Activated CD8-positive, alpha-beta memory T cell treated with anti-CD3 and anti-CD28 coated beads for 36 hours (primary cell): ENCODE measurements at regions not wholly inside any gene's neighbourhood (a gene's known extent, or its start where the extent isn't known, plus 50 kb on each side); places are given as distances from the start of the nearest gene placed in this dataset.

Experiments used
- CTCF ChIA-PET: fragments of 350-600 bp; sonication (Branson Sonifier 250); formaldehyde crosslinking; loops from one replicate; lab custom pipeline; 2021; ENCODE audit warnings: antibody characterized with exemption; lab: Charles Lee
- POLR2A ChIA-PET: fragments of 350-600 bp; sonication (Branson Sonifier 250); formaldehyde crosslinking; loops from one replicate; lab custom pipeline; 2021; ENCODE audit warnings: antibody characterized with exemption; lab: Charles Lee

DNA sequence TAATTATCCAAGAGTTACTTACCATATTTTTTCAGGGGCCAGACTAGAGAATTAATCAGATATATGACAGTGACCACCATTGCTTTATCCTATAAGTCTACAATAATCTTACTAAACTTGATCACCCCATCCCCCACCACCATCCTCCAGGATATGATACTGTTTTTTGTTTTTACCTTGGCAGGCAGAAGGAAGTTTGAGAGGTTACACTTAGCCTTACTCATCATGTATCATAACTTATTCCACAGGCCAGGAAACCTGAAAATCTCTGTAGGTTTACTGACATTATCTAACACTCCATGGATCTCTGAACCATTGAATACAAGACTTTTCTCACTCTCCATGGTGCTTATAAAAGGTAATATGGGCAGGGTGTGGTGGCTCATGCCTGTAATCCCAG lies 602.7 kb downstream of the KCNJ3 start:
- POLR2A ChIA-PET, result no interaction called here
- CTCF ChIA-PET, result no interaction called here

- POLR2A ChIA-PET, result no interaction called here
- CTCF ChIA-PET, result no interaction called here
Observed at GRCh38 chr2:155298001-155298400, 599.5 kb downstream of the KCNJ3 start.

DNA sequence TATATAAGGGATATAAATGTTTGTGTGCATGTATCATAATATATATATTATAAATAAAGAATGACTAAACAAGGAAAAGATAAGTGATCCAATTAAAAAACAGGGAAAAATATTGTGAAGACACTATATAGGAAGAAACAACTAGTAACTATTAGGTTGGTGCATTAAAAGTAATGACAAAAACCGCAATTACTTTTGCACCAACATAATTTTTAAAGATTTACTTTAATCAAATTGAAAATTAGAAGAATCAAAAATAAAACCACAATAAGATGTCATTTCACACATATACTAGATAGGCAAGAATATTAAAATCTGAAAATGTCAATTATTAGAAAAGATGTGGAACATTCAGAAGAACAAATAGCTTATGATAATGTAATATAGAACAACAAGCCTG lies 595.9 kb downstream of the KCNJ3 start:
- ChIA-PET POLR2A (no interaction called here), CTCF (no interaction called here)

DNA sequence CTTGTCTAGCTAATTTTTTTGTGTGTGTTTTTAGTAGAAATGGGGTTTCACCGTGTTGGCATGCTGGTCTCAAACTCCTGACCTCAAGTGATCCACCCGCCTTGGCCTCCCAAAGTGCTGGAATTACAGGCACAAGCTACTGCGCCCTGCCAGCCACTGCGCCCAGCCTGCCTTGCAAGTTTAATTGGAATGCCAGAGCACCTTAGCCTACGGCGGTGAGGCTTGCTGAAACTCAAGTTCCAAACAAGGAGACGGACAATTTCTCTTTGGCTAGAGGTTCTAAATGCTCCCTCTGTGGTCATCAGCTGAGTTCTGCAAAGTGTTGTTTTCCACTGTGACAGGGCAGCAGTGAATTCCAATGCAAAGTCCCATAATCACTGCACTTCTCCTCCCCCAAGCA lies 583.4 kb downstream of the KCNJ3 start:
- ChIA-PET CTCF (no interaction called here), POLR2A (no interaction called here)

DNA sequence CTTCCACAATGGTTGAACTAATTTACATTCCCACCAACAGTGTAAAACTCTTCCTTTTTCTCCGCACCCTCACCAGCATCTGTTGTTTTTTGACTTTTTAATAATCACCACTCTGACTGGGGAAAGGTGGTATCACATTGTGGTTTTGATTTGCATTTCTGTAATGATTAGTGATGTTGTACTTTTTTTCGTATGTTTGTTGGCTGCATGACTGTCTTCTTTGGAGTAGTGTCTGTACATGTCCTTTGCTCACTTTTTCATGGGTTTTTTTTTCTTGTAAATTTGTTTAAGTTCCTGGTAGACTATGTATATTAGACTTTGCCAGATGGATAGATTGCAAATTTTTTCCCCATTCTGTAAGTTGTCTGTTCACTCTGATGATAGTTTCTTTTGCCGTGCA lies 574.8 kb downstream of the KCNJ3 start:
- CTCF ChIA-PET, result no interaction called here
- POLR2A ChIA-PET, result no interaction called here

DNA sequence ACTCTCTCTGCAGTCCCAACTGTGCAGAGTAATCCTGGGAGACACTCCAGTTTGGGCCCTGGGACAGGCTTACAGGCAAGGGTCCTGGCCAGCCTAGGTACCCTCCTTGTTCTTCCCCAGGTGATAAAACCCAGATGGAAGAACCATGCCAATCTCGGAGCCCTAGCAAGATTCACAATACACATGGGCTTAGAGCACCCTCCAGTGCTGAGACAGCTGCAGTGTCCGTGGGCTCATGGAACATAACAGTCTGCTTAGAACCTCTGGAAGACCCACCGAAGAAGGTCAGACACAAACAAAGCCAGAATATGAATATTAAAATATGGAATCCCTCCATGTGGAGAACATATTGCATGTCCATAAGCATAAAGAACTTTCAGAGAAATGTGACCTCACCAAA lies 568.1 kb downstream of the KCNJ3 start:
- CTCF ChIA-PET, result no interaction called here
- POLR2A ChIA-PET, result no interaction called here

GRCh38 chr2:155266109-155266508 lies 567.6 kb downstream of the KCNJ3 start:
- ChIA-PET POLR2A (no interaction called here), CTCF (no interaction called here)

DNA sequence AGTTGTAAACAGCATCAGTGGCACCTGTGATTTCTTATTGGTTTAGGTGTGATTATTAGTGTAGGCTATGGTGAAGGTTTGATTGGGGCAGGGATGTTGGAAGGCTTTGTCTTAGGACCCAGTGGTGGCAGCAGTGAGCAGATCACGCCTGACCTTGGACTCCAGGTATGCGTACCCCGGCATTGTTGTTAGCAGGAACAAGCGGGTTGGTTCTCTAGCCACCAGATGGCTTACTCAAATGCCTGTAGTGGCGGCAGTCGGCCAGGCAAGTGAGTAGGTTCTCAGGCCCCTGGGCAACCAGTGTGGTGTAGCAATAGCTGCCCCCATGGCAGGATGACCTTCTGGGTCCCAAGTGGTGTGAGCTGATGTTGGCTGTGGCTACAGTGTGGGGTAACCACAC lies 558.3 kb downstream of the KCNJ3 start:
- POLR2A ChIA-PET, result no interaction called here
- CTCF ChIA-PET, result no interaction called here

DNA sequence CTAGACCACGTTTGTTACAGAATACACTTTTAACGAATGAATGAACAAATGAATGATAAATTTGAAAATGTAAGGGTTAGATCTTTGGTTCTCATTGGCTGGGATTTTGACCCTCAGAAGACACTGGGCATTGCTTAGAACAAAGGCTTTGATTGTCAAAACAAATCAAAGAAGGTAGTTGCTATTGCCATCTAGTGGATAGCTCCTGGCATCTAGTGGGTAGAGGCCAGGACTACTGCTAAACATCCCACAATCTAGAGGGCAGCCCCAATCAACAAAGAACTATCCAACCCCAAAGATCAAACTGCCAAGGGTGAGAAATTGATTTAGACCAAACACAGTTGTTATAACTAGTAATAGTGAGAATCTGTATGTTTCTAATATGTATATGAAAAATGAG lies 552.3 kb downstream of the KCNJ3 start:
- CTCF ChIA-PET, result no interaction called here
- POLR2A ChIA-PET, result no interaction called here

DNA sequence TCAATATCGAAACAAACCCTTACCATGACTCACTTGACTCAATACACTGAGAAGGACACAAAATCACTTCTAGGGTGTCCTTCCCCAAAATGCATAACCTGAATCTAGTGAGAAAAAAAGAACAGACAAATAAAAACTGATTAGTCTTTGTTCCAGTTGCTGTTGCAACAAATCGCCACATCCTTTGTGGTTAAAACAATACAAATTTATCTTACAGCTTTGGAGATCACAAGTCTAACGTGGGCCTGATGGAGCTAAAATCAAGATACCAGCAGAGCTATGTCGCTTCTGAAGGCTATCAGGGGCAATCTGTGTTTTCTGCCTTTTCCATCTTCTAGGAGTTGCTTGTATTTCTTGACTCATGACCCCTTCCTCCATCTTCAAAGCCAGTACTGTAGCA lies 541.7 kb downstream of the KCNJ3 start:
- ChIA-PET CTCF (no interaction called here), POLR2A (no interaction called here)

DNA sequence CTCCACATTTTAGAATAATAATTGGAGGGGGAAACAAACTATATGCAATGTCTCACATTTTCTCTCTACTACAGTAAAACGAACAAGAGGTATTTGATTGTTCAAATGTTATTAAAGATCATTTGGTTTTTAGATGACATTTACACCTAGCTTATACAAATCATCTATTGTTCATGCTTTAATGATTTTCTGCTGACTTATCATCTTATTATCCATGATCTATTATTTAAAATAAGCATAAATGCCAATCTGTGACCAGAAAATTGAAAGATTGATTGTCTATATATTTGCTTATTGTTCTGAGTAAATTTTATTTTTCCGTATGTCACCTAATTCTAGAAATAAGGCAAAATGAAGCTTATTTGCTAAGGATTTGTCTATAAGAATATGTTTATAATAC lies 537.2 kb downstream of the KCNJ3 start:
- POLR2A ChIA-PET, result no interaction called here
- CTCF ChIA-PET, result no interaction called here

GRCh38 chr2:155223781-155224406 lies 525.4 kb downstream of the KCNJ3 start:
- ChIA-PET POLR2A (no interaction called here), CTCF (no interaction called here)

GRCh38 chr2:155218945-155219344 lies 520.5 kb downstream of the KCNJ3 start:
- POLR2A ChIA-PET, result no interaction called here
- CTCF ChIA-PET, result no interaction called here

DNA sequence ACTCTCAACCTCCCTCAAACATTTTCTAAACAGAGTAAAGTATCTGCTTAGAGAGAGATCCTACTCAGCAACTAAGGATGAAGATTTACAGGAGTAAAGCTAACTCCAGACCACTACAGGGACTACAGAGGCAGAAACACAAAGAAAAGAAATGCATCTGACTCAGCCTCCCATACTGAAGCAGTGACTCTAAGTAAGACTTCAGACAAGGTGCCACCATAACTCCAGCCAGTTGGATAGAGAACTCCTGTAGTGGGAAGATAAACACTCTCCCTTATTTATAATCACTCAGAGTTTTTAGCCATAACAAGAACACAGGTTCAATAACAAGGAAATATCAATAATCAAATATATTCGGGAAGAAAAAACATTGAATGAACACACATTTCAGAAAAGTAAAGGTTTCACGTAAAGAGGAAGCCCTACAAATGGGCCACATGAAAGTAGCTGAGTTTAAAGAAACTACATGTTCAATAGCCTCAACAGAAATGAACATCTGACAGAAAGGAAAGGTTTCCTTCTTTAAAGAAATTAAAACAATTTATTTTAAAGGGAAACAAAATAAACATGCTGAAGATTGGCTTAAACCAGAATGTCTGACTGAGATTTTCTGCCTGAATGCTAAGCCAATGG lies 519.9 kb downstream of the KCNJ3 start:
- POLR2A ChIA-PET, result no interaction called here
- CTCF ChIA-PET, result no interaction called here

- POLR2A ChIA-PET, result no interaction called here
- CTCF ChIA-PET, result no interaction called here
Observed at GRCh38 chr2:155215037-155215707, 516.7 kb downstream of the KCNJ3 start.

- CTCF ChIA-PET, result no interaction called here
- POLR2A ChIA-PET, result no interaction called here
Observed at GRCh38 chr2:155209696-155210450, 511.4 kb downstream of the KCNJ3 start.

- CTCF ChIA-PET, result no interaction called here
Observed at GRCh38 chr2:155203178-155203577, 504.7 kb downstream of the KCNJ3 start.

GRCh38 chr2:155200753-155201152 lies 502.3 kb downstream of the KCNJ3 start:
- CTCF ChIA-PET, result no interaction called here
- POLR2A ChIA-PET, result no interaction called here

More at GRCh38 chr2:155203178-155203577, 504.7 kb downstream of the KCNJ3 start:
- POLR2A ChIA-PET, result no interaction called here

- ChIA-PET CTCF (no interaction called here), POLR2A (no interaction called here)
Observed at GRCh38 chr2:155190342-155190741, 491.8 kb downstream of the KCNJ3 start.

- POLR2A ChIA-PET, result no interaction called here
- CTCF ChIA-PET, result no interaction called here
Observed at GRCh38 chr2:155178921-155179320, 480.4 kb downstream of the KCNJ3 start.

GRCh38 chr2:155176345-155176744 lies 477.9 kb downstream of the KCNJ3 start:
- POLR2A ChIA-PET, result no interaction called here
- CTCF ChIA-PET, result no interaction called here
